SU-DHL-6 (cell line): ENCODE measurements at regions not wholly inside any gene's neighbourhood (a gene's known extent, or its start where the extent isn't known, plus 50 kb on each side); places are given as distances from the start of the nearest gene placed in this dataset.

Source experiments
- H2AFZ ChIP-seq: fragments of 200-600 bp; sonication (generic); 2 replicates; pipeline ENCODE4 v1.6.1; 2014; ENCODE audit warnings: low read depth, mild to moderate bottlenecking, moderate library complexity, mixed read lengths, antibody characterized with exemption, low read length; ENCODE audit not compliant: severe bottlenecking
- H3F3A ChIP-seq: fragments of 200-600 bp; shearing (Covaris generic); 2 replicates; pipeline ENCODE4 v1.6.0; 2016; ENCODE audit warnings: antibody characterized with exemption, mild to moderate bottlenecking; ENCODE audit not compliant: insufficient read depth
- H3K27ac ChIP-seq: fragments of 200-600 bp; sonication (generic); 2 replicates; pipeline ENCODE4 v1.5.1; 2016; ENCODE audit warnings: low read depth, mild to moderate bottlenecking, low read length, moderate library complexity, mixed read lengths
- H3K27me3 ChIP-seq: fragments of 200-600 bp; sonication (generic), shearing (Covaris generic); 2 replicates; pipeline ENCODE4 v1.6.0; 2014; ENCODE audit warnings: mild to moderate bottlenecking, low read length
- H3K36me3 ChIP-seq: fragments of 200-600 bp; sonication (generic); 2 replicates; pipeline ENCODE4 v1.6.1; 2014; ENCODE audit warnings: mild to moderate bottlenecking, low read length, mixed read lengths
- H3K4me2 ChIP-seq: fragments of 300-600, 200-600 bp; shearing (Covaris generic), sonication (generic); 2 replicates; pipeline ENCODE4 v1.6.0; 2014; ENCODE audit warnings: low read length, low read depth, mild to moderate bottlenecking; ENCODE audit not compliant: poor library complexity, severe bottlenecking
- H3K4me3 ChIP-seq: fragments of 200-600 bp; sonication (generic); 2 replicates; pipeline ENCODE4 v1.5.1; 2014; ENCODE audit warnings: antibody characterized with exemption, low read length, mild to moderate bottlenecking, mixed read lengths; ENCODE audit not compliant: insufficient read depth, poor library complexity, severe bottlenecking
- H3K79me2 ChIP-seq: fragments of 200-600 bp; sonication (generic); 2 replicates; pipeline ENCODE4 v1.6.1; 2014; ENCODE audit warnings: mild to moderate bottlenecking, low read length, moderate library complexity; ENCODE audit not compliant: insufficient read depth
- H3K9ac ChIP-seq: fragments of 200-600 bp; sonication (generic); 2 replicates; pipeline ENCODE4 v1.7.0; 2014; ENCODE audit warnings: mild to moderate bottlenecking, low read length
- H3K9me2 ChIP-seq: fragments of 200-600 bp; sonication (generic); replicated peaks from 2 replicates; pipeline ENCODE4 v1.6.1; 2014; ENCODE audit warnings: low read length; ENCODE audit not compliant: insufficient read depth
- H3K9me3 ChIP-seq: fragments of 200-600 bp; sonication (generic); 2 replicates; pipeline ENCODE4 v1.6.1; 2014; ENCODE audit warnings: low read length, mixed read lengths; ENCODE audit not compliant: insufficient read depth
- H4K20me1 ChIP-seq: fragments of 200-600 bp; sonication (generic); 2 replicates; pipeline ENCODE4 v1.6.1; 2014; ENCODE audit warnings: low read depth, mild to moderate bottlenecking, antibody characterized with exemption, low read length, moderate library complexity, mixed read lengths
- CTCF ChIP-seq: fragments of 200-600 bp; sonication (generic); IDR thresholded peaks from one replicate; pipeline ENCODE4 v1.5.1; 2017; ENCODE audit warnings: antibody characterized with exemption, mild to moderate bottlenecking, low read length, moderate library complexity; ENCODE audit not compliant: insufficient read depth, poor library complexity, severe bottlenecking
- EZH2phosphoT487 ChIP-seq: fragments of 200-600 bp; sonication (generic), shearing (Covaris generic); conservative IDR thresholded peaks from 2 replicates; pipeline ENCODE4 v1.6.1; 2018; ENCODE audit warnings: mild to moderate bottlenecking, antibody characterized with exemption, low read length, moderate library complexity, mixed read lengths

DNA sequence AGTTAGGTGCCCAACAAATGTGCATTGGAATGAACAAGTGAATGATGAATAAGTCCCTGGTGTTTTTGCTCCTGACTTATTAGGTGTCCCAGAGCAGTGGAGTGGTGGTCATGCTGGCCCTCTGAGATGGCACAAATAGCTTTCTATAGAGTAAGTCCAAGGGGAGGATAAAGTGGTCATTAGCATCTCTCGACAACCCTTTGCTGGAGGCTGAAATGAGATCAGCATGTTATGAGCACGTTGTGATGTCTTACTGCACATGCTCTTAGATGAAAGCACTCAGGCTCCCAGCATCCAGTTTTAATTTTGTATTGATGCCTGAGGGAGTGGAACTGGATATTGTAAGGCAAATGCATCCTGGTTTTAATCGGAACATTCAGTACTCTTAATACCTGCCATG is 326.2 kb downstream of the RFC3 start:
- Histone ChIP-seq H3K9ac (no peak overlapping the region), H3K9me2 (no peaks in the 10 kb centered on the region), H3F3A (no peaks in the 10 kb centered on the region), H4K20me1 (no peaks in the 10 kb centered on the region), H2AFZ (no peak overlapping the region), H3K27ac (no peak overlapping the region), H3K27me3 (no peaks in the 10 kb centered on the region), H3K4me2 (no peak overlapping the region), H3K9me3 (no peaks in the 10 kb centered on the region), H3K79me2 (no peaks in the 10 kb centered on the region), H3K36me3 (no peaks in the 10 kb centered on the region), H3K4me3 (no peak overlapping the region)
- TF ChIP-seq EZH2phosphoT487 (no peak), CTCF (no peak)

GRCh38 chr13:34145061-34145460 is 327.1 kb downstream of the RFC3 start:
- H4K20me1 ChIP-seq, result no peaks in the 10 kb centered on the region
- no peaks in the 10 kb centered on the region for H3K27me3 ChIP-seq
- no peak overlapping the region for H3K27ac ChIP-seq
- no peak overlapping the region for H3K9ac ChIP-seq
- no peaks in the 10 kb centered on the region for H3K9me2 ChIP-seq
- H3K4me2 ChIP-seq, result no peak overlapping the region
- H3K9me3 ChIP-seq, result no peaks in the 10 kb centered on the region
- no peaks in the 10 kb centered on the region for H3F3A ChIP-seq
- TF ChIP-seq EZH2phosphoT487 (no peak), CTCF (no peak)
- H3K4me3 ChIP-seq, result no peak overlapping the region
- no peaks in the 10 kb centered on the region for H3K79me2 ChIP-seq
- H2AFZ ChIP-seq, result no peak overlapping the region
- H3K36me3 ChIP-seq, result no peaks in the 10 kb centered on the region

- no peaks in the 10 kb centered on the region for H3K79me2 ChIP-seq
- TF ChIP-seq CTCF, result no peak
- no peak for TF ChIP-seq EZH2phosphoT487
- no peaks in the 10 kb centered on the region for H3K9me2 ChIP-seq
- no peaks in the 10 kb centered on the region for H4K20me1 ChIP-seq
- H3F3A ChIP-seq, result no peaks in the 10 kb centered on the region
- H3K4me2 ChIP-seq, result no peak overlapping the region
- no peak overlapping the region for H3K4me3 ChIP-seq
- no peak overlapping the region for H3K27ac ChIP-seq
- H3K9me3 ChIP-seq, result no peaks in the 10 kb centered on the region
- no peaks in the 10 kb centered on the region for H3K36me3 ChIP-seq
- no peaks in the 10 kb centered on the region for H3K27me3 ChIP-seq
- H2AFZ ChIP-seq, result no peak overlapping the region
- no peak overlapping the region for H3K9ac ChIP-seq
Measured at GRCh38 chr13:34148359-34148758, 330.4 kb downstream of the RFC3 start.

DNA sequence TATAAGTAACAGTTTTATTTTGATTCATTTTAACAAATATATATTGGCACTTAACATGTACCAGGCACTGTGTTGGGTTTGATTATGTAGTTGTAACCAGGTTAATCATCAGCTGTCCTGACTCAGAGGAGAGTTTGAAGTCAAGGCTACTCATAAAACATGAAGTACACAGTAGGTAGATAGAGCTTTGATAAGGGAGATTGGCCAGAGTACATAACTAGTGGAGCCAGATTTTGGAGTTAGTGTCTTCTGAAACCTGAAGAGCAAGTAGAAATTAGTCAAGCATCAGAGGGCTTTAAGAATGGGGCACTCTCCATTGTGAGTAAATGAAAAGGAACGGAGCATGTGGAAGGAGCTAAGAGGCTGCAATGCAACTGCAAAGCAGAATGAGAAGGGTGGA is 333.9 kb downstream of the RFC3 start:
- no peak overlapping the region for H3K27ac ChIP-seq
- H3K9me3 ChIP-seq, result no peaks in the 10 kb centered on the region
- no peaks in the 10 kb centered on the region for H4K20me1 ChIP-seq
- TF ChIP-seq EZH2phosphoT487 (no peak), CTCF (no peak)
- no peaks in the 10 kb centered on the region for H3K79me2 ChIP-seq
- H3F3A ChIP-seq, result no peaks in the 10 kb centered on the region
- H3K4me2 ChIP-seq, result no peak overlapping the region
- H3K4me3 ChIP-seq, result no peak overlapping the region
- H3K9me2 ChIP-seq, result no peaks in the 10 kb centered on the region
- no peaks in the 10 kb centered on the region for H3K27me3 ChIP-seq
- no peak overlapping the region for H2AFZ ChIP-seq
- no peaks in the 10 kb centered on the region for H3K36me3 ChIP-seq
- H3K9ac ChIP-seq, result no peak overlapping the region
